ENCODE measurements at regions not wholly inside any gene's neighbourhood (a gene's known extent, or its start where the extent isn't known, plus 50 kb on each side); places are given as distances from the start of the nearest gene placed in this dataset.
"Not testable (repeated sequence)": the region's sequence is repeated elsewhere in the genome, so short reads cannot be mapped to it uniquely, and the experiment has no call there.

GRCh38 chr6:21754891-21755290 is 161.3 kb downstream of the SOX4 start:
- DNase-seq (ENCODE audit: low read depth, low spot score): no peak
- in situ Hi-C loops (cut with HindIII; ENCODE audit: low pct_unique_long_range_greater_than_20kb, low sequenced_read_pairs): no loop called here

- in situ Hi-C loops (cut with HindIII; ENCODE audit: low pct_unique_long_range_greater_than_20kb, low sequenced_read_pairs): no loop called here
These were observed 162.9 kb downstream of the SOX4 start for GRCh38 chr6:21756487-21756886.

GRCh38 chr6:21757392-21757791 is 163.8 kb downstream of the SOX4 start:
- DNase-seq (ENCODE audit: low read depth, low spot score); in situ Hi-C loops (cut with HindIII; ENCODE audit: low pct_unique_long_range_greater_than_20kb, low sequenced_read_pairs): not testable (repeated sequence)

More at GRCh38 chr6:21756487-21756886, 162.9 kb downstream of the SOX4 start:
- DNase-seq (ENCODE audit: low read depth, low spot score): no peak

- in situ Hi-C loops (cut with HindIII; ENCODE audit: low pct_unique_long_range_greater_than_20kb, low sequenced_read_pairs): no loop called here
- DNase-seq (ENCODE audit: low read depth, low spot score): no peak
These were observed 166.2 kb downstream of the SOX4 start for GRCh38 chr6:21759721-21760120.

- DNase-seq (ENCODE audit: low read depth, low spot score); in situ Hi-C loops (cut with HindIII; ENCODE audit: low pct_unique_long_range_greater_than_20kb, low sequenced_read_pairs): not testable (repeated sequence)
These were observed 167.6 kb downstream of the SOX4 start for GRCh38 chr6:21761053-21761730.

GRCh38 chr6:21764989-21765388 is 171.4 kb downstream of the SOX4 start:
- in situ Hi-C loops (cut with HindIII; ENCODE audit: low pct_unique_long_range_greater_than_20kb, low sequenced_read_pairs): no loop called here
- DNase-seq (ENCODE audit: low read depth, low spot score): no peak

- DNase-seq (ENCODE audit: low read depth, low spot score): no peak
- in situ Hi-C loops (cut with HindIII; ENCODE audit: low pct_unique_long_range_greater_than_20kb, low sequenced_read_pairs): no loop called here
These were observed 174.5 kb downstream of the SOX4 start for GRCh38 chr6:21767891-21768648.

- in situ Hi-C loops (cut with HindIII; ENCODE audit: low pct_unique_long_range_greater_than_20kb, low sequenced_read_pairs): no loop called here
- peak; percentile 67 for DNase-seq (ENCODE audit: low read depth, low spot score)
These were observed 175.9 kb downstream of the SOX4 start for GRCh38 chr6:21769405-21769861.

- DNase-seq (ENCODE audit: low read depth, low spot score): no peak
- in situ Hi-C loops (cut with HindIII; ENCODE audit: low pct_unique_long_range_greater_than_20kb, low sequenced_read_pairs): no loop called here
These were observed 176.4 kb downstream of the SOX4 start for GRCh38 chr6:21769968-21770367.

- no peak for DNase-seq (ENCODE audit: low read depth, low spot score)
- in situ Hi-C loops (cut with HindIII; ENCODE audit: low pct_unique_long_range_greater_than_20kb, low sequenced_read_pairs): no loop called here
These were observed 178.2 kb downstream of the SOX4 start for GRCh38 chr6:21771626-21772320.

GRCh38 chr6:21772477-21772876 is 178.9 kb downstream of the SOX4 start:
- in situ Hi-C loops (cut with HindIII; ENCODE audit: low pct_unique_long_range_greater_than_20kb, low sequenced_read_pairs): no loop called here
- no peak for DNase-seq (ENCODE audit: low read depth, low spot score)

- DNase-seq (ENCODE audit: low read depth, low spot score): no peak
- in situ Hi-C loops (cut with HindIII; ENCODE audit: low pct_unique_long_range_greater_than_20kb, low sequenced_read_pairs): no loop called here
These were observed 179.5 kb downstream of the SOX4 start for GRCh38 chr6:21772884-21773575.

- in situ Hi-C loops (cut with HindIII; ENCODE audit: low pct_unique_long_range_greater_than_20kb, low sequenced_read_pairs): no loop called here
- DNase-seq (ENCODE audit: low read depth, low spot score): no peak
These were observed 180.0 kb downstream of the SOX4 start for GRCh38 chr6:21773576-21773968.

GRCh38 chr6:21777846-21778245 is 184.3 kb downstream of the SOX4 start:
- in situ Hi-C loops (cut with HindIII; ENCODE audit: low pct_unique_long_range_greater_than_20kb, low sequenced_read_pairs): no loop called here

GRCh38 chr6:21780141-21780540 is 186.6 kb downstream of the SOX4 start:
- in situ Hi-C loops (cut with HindIII; ENCODE audit: low pct_unique_long_range_greater_than_20kb, low sequenced_read_pairs): no loop called here

More at GRCh38 chr6:21777846-21778245, 184.3 kb downstream of the SOX4 start:
- DNase-seq (ENCODE audit: low read depth, low spot score): no peak

GRCh38 chr6:21780679-21781078 is 187.1 kb downstream of the SOX4 start:
- in situ Hi-C loops (cut with HindIII; ENCODE audit: low pct_unique_long_range_greater_than_20kb, low sequenced_read_pairs): no loop called here
- DNase-seq (ENCODE audit: low read depth, low spot score): no peak

More at GRCh38 chr6:21780141-21780540, 186.6 kb downstream of the SOX4 start:
- DNase-seq (ENCODE audit: low read depth, low spot score): no peak

GRCh38 chr6:21781128-21781527 is 187.6 kb downstream of the SOX4 start:
- in situ Hi-C loops (cut with HindIII; ENCODE audit: low pct_unique_long_range_greater_than_20kb, low sequenced_read_pairs): no loop called here
- DNase-seq (ENCODE audit: low read depth, low spot score): no peak

GRCh38 chr6:21785164-21785563 is 191.6 kb downstream of the SOX4 start:
- peak; percentile 47 for DNase-seq (ENCODE audit: low read depth, low spot score)

More at GRCh38 chr6:21785164-21785563, 191.6 kb downstream of the SOX4 start:
- in situ Hi-C loops (cut with HindIII; ENCODE audit: low pct_unique_long_range_greater_than_20kb, low sequenced_read_pairs): no loop called here

All from SK-MEL-5 (cell line).